H9 (cell line): ENCODE measurements at regions not wholly inside any gene's neighbourhood (a gene's known extent, or its start where the extent isn't known, plus 50 kb on each side); places are given as distances from the start of the nearest gene placed in this dataset.

Source experiments
- DNase-seq: peaks from one replicate; pipeline ENCODE4 v3.0.0-alpha.2; 2017
- H2AFZ ChIP-seq: one replicate; pipeline ENCODE4 v1.6.1; 2013; ENCODE audit warnings: mild to moderate bottlenecking, low read length, control low read depth, moderate library complexity
- H2AK5ac ChIP-seq: 2 replicates; pipeline ENCODE4 v1.6.1; 2013; ENCODE audit warnings: low read length, control low read depth, mixed read lengths; ENCODE audit not compliant: insufficient read length
- H2BK120ac ChIP-seq: one replicate; pipeline ENCODE4 v1.6.1; 2013; ENCODE audit warnings: low read depth, mild to moderate bottlenecking, low read length, control low read depth, inconsistent platforms; ENCODE audit not compliant: poor library complexity, severe bottlenecking
- H2BK12ac ChIP-seq: 2 replicates; pipeline ENCODE4 v1.6.1; 2013; ENCODE audit warnings: low read length, control low read depth, mixed read lengths, low read depth; ENCODE audit not compliant: insufficient read length
- H2BK15ac ChIP-seq: 2 replicates; pipeline ENCODE4 v1.6.1; 2013; ENCODE audit warnings: low read depth, low read length, control low read depth
- H2BK20ac ChIP-seq: one replicate; pipeline ENCODE4 v1.6.1; 2013; ENCODE audit warnings: low read depth, mild to moderate bottlenecking, low read length, control low read depth, inconsistent platforms; ENCODE audit not compliant: poor library complexity, severe bottlenecking
- H2BK5ac ChIP-seq: 2 replicates; pipeline ENCODE4 v1.6.1; 2013; ENCODE audit warnings: low read length, control low read depth, mixed read lengths; ENCODE audit not compliant: insufficient read length
- H3K14ac ChIP-seq: 2 replicates; pipeline ENCODE4 v1.6.1; 2013; ENCODE audit warnings: low read length, control low read depth; ENCODE audit not compliant: insufficient read depth
- H3K18ac ChIP-seq: 2 replicates; pipeline ENCODE4 v1.6.1; 2013; ENCODE audit warnings: low read depth, mild to moderate bottlenecking, mixed read lengths, low read length, control low read depth; ENCODE audit not compliant: insufficient read length
- H3K23ac ChIP-seq: 2 replicates; pipeline ENCODE4 v1.6.1; 2013; ENCODE audit warnings: low read length, control low read depth, mixed read lengths, low read depth; ENCODE audit not compliant: insufficient read length
- H3K23me2 ChIP-seq: 2 replicates; pipeline ENCODE4 v1.6.1; 2013; ENCODE audit warnings: low read depth, mild to moderate bottlenecking, mixed read lengths, low read length, control low read depth; ENCODE audit not compliant: insufficient read length, poor library complexity, severe bottlenecking
- H3K27ac ChIP-seq: 2 replicates; pipeline ENCODE4 v1.5.1; 2013; ENCODE audit warnings: low read length, control low read depth, mixed read lengths, low read depth; ENCODE audit not compliant: insufficient read length
- H3K27me3 ChIP-seq: 2 replicates; pipeline ENCODE4 v1.6.1; 2013; ENCODE audit warnings: low read length, control low read depth, inconsistent platforms; ENCODE audit not compliant: insufficient read depth
- H3K4ac ChIP-seq: 2 replicates; pipeline ENCODE4 v1.6.1; 2013; ENCODE audit warnings: low read depth, mild to moderate bottlenecking, control low read depth, inconsistent platforms, low read length, moderate library complexity
- H3K4me1 ChIP-seq: 2 replicates; pipeline ENCODE4 v1.6.1; 2013; ENCODE audit warnings: low read length, control low read depth, inconsistent platforms; ENCODE audit not compliant: insufficient read depth
- H3K4me2 ChIP-seq: 2 replicates; pipeline ENCODE4 v1.6.1; 2013; ENCODE audit warnings: low read length, control low read depth, mixed read lengths; ENCODE audit not compliant: insufficient read length, insufficient read depth
- H3K56ac ChIP-seq: 2 replicates; pipeline ENCODE4 v1.6.1; 2013; ENCODE audit warnings: low read depth, mild to moderate bottlenecking, mixed read lengths, low read length, control low read depth; ENCODE audit not compliant: insufficient read length
- H3K79me1 ChIP-seq: 2 replicates; pipeline ENCODE4 v1.6.1; 2013; ENCODE audit warnings: low read depth, mild to moderate bottlenecking, moderate library complexity, low read length, control low read depth, inconsistent platforms; ENCODE audit not compliant: insufficient read depth, poor library complexity, severe bottlenecking
- H3K79me2 ChIP-seq: 2 replicates; pipeline ENCODE4 v1.6.1; 2013; ENCODE audit warnings: low read length, control low read depth, inconsistent platforms; ENCODE audit not compliant: insufficient read depth
- H3K9ac ChIP-seq: 2 replicates; pipeline ENCODE4 v1.6.1; 2013; ENCODE audit warnings: low read length, control low read depth, mixed read lengths; ENCODE audit not compliant: insufficient read length; ENCODE audit errors: extremely low read depth
- H3K9me3 ChIP-seq: one replicate; pipeline ENCODE4 v1.6.1; 2013; ENCODE audit warnings: low read depth, low read length, inconsistent platforms; ENCODE audit not compliant: control insufficient read depth
- H3T11ph ChIP-seq: one replicate; pipeline ENCODE4 v1.6.1; 2013; ENCODE audit warnings: mild to moderate bottlenecking, low read length, control low read depth, inconsistent platforms
- H4K20me1 ChIP-seq: one replicate; pipeline ENCODE4 v1.6.1; 2013; ENCODE audit not compliant: control insufficient read depth, insufficient read length, insufficient read depth
- H4K5ac ChIP-seq: 2 replicates; pipeline ENCODE4 v1.6.1; 2013; ENCODE audit warnings: low read depth, mild to moderate bottlenecking, mixed read lengths, low read length, control low read depth; ENCODE audit not compliant: insufficient read length
- H4K8ac ChIP-seq: replicated peaks from 2 replicates; pipeline ENCODE4 v1.6.1; 2013; ENCODE audit warnings: low read length, control low read depth, mixed read lengths, low read depth; ENCODE audit not compliant: insufficient read length
- H4K91ac ChIP-seq: 2 replicates; pipeline ENCODE4 v1.6.1; 2013; ENCODE audit warnings: low read depth, mild to moderate bottlenecking, moderate library complexity, mixed read lengths, low read length, control low read depth; ENCODE audit not compliant: insufficient read length
- H3K27ac Mint-ChIP-seq, 3 experiments: 2 replicates in 2 of 3; 3 replicates in 1 of 3; pipeline ENCODE4 v1.8.0; 2020 to 2021; ENCODE audit warnings: mixed read lengths in 3 of 3, mild to moderate bottlenecking in 1 of 3, moderate library complexity in 1 of 3
- H3K27me3 Mint-ChIP-seq: 2 replicates; pipeline ENCODE4 v1.8.0; 2021; ENCODE audit warnings: low read depth, mild to moderate bottlenecking, moderate library complexity, mixed read lengths
- H3K36me3 Mint-ChIP-seq, 3 experiments: 2 replicates in 2 of 3; 3 replicates in 1 of 3; pipeline ENCODE4 v1.8.0; 2020 to 2021; ENCODE audit warnings: low read depth in 3 of 3, mixed read lengths in 3 of 3; ENCODE audit not compliant: insufficient read depth in 1 of 3
- H3K4me1 Mint-ChIP-seq, 2 experiments: 2 replicates each; pipeline ENCODE4 v1.8.0; 2020; ENCODE audit warnings: mixed read lengths in 2 of 2
- H3K4me3 Mint-ChIP-seq, 2 experiments: 2 replicates in 1 of 2; 3 replicates in 1 of 2; pipeline ENCODE4 v1.8.0; 2020 to 2021; ENCODE audit warnings: mild to moderate bottlenecking in 2 of 2, mixed read lengths in 2 of 2, moderate library complexity in 1 of 2
- H3K9me3 Mint-ChIP-seq, 2 experiments: 2 replicates in 1 of 2; 3 replicates in 1 of 2; pipeline ENCODE4 v1.8.0; 2020; ENCODE audit warnings: mild to moderate bottlenecking in 2 of 2, mixed read lengths in 2 of 2, moderate library complexity in 1 of 2
- CTCF ChIP-seq: fragments of 200-600 bp; sonication (generic); conservative IDR thresholded peaks from 3 replicates; pipeline ENCODE4 v1.8.0; 2021; ENCODE audit warnings: antibody characterized with exemption, mild to moderate bottlenecking
- WGBS: extraction: QIAGEN DNeasy Blood & Tissue Kit; methylation state at CpG from one replicate; pipeline ENCODE4 v1.1.7; 2013; ENCODE audit warnings: missing lambda C conversion rate, low lambda C conversion rate, mixed read lengths; ENCODE audit not compliant: insufficient read length; ENCODE audit errors: extremely low coverage; 5-methylcytosine and 5-hydroxymethylcytosine counted together

- WGBS: no CpG with 5 or more reads among the region's 2 CpGs
- Histone ChIP-seq H3K4me2 (no peak overlapping the region), H2BK12ac (no peak overlapping the region), H3K56ac (no peak overlapping the region), H3K79me2 (no peaks in the 10 kb centered on the region), H3K79me1 (no peaks in the 10 kb centered on the region), H2BK15ac (no peak overlapping the region), H3K27ac (no peak overlapping the region), H3K27me3 (peaks cover 2% of the 10 kb centered on the region; the same call in 1 of the 2 replicates), H2BK5ac (no peak overlapping the region), H2BK120ac (no peak overlapping the region), H3K4me1 (no peaks in the 10 kb centered on the region), H3K9me3 (no peaks in the 10 kb centered on the region), H3T11ph (no peak overlapping the region), H4K8ac (no peak overlapping the region), H2BK20ac (no peak overlapping the region), H4K20me1 (no peaks in the 10 kb centered on the region), H2AK5ac (no peak overlapping the region), H3K18ac (no peak overlapping the region), H3K9ac (no peak overlapping the region), H3K14ac (no peak overlapping the region), H4K5ac (no peak overlapping the region), H3K23ac (no peak overlapping the region), H4K91ac (no peak overlapping the region), H2AFZ (no peak overlapping the region), H3K4ac (no peak overlapping the region), H3K23me2 (peaks cover 13% of the 10 kb centered on the region)
- H3K9me3 Mint-ChIP-seq: no peaks in the 10 kb centered on the region
- H3K27ac Mint-ChIP-seq: no peak overlapping the region
- H3K4me1 Mint-ChIP-seq: peaks cover 22 to 24% of the 10 kb centered on the region in 2 experiments
- no peak for DNase-seq
- no peaks in the 10 kb centered on the region for H3K36me3 Mint-ChIP-seq
- H3K4me3 Mint-ChIP-seq: no peak overlapping the region
- H3K27me3 Mint-ChIP-seq: peaks cover 29% of the 10 kb centered on the region
- no peak for TF ChIP-seq CTCF
These were observed 96.2 kb upstream of the SIRPA start for GRCh38 chr20:1798982-1799381.
